CD4-positive, alpha-beta T cell treated with Interleukin-21 for 1 hour (primary cell): ENCODE measurements at regions not wholly inside any gene's neighbourhood (a gene's known extent, or its start where the extent isn't known, plus 50 kb on each side); places are given as distances from the start of the nearest gene placed in this dataset.
"Not testable (repeated sequence)": the region's sequence is repeated elsewhere in the genome, so short reads cannot be mapped to it uniquely, and the experiment has no call there.

Experiments used
- DNase-seq: peaks from one replicate; pipeline ENCODE4 v3.0.0-alpha.2; 2020

GRCh38 chr14:94823556-94824341 is 53.8 kb upstream of the GSC start:
- DNase-seq = no peak

GRCh38 chr14:94821705-94822104 is 51.8 kb upstream of the GSC start:
- DNase-seq = no peak

GRCh38 chr14:94820932-94821331 is 51.0 kb upstream of the GSC start:
- DNase-seq = not testable (repeated sequence)
